Upper lobe of left lung (tissue), 6 donors: ENCODE measurements at regions not wholly inside any gene's neighbourhood (a gene's known extent, or its start where the extent isn't known, plus 50 kb on each side); places are given as distances from the start of the nearest gene placed in this dataset.
A peak's percentile ranks its signal among the peaks of the same experiment; 100 is the strongest.

Experiments used
- ATAC-seq, 2 donors: fragments of 200-7000 bp; cut with Tn5 transposase; one replicate each; pipeline ENCODE4 v1.9.1; 2022; ENCODE audit warnings: mild to moderate bottlenecking in 2 of 2, moderate library complexity in 2 of 2; ENCODE audit not compliant: low FRiP score in 2 of 2
- DNase-seq, 2 donors: peaks; one replicate each; pipeline ENCODE4 v3.0.0-alpha.2; 2019 to 2020
- H3K27ac ChIP-seq, 4 donors: fragments of 200-600 bp; sonication (generic); one replicate each; pipeline ENCODE4 v1.5.1; 2016 to 2019
- H3K27me3 ChIP-seq, 4 donors: fragments of 200-600 bp; sonication (generic); one replicate each; pipeline ENCODE4 v1.5.1; 2017 to 2019
- H3K36me3 ChIP-seq, 4 donors: fragments of 200-600 bp; sonication (generic); one replicate each; pipeline ENCODE4 v1.5.1; 2016 to 2019
- H3K4me1 ChIP-seq, 4 donors: fragments of 200-600 bp; sonication (generic); one replicate each; pipeline ENCODE4 v1.5.1; 2018 to 2019
- H3K4me3 ChIP-seq, 4 donors: fragments of 200-600 bp; sonication (generic); one replicate each; pipeline ENCODE4 v1.5.1; 2017 to 2019; ENCODE audit warnings: mild to moderate bottlenecking in 2 of 4, moderate library complexity in 1 of 4
- H3K9me3 ChIP-seq, 4 donors: fragments of 200-600 bp; sonication (generic); one replicate each; pipeline ENCODE4 v1.5.1; 2018 to 2019
- CTCF ChIP-seq, 6 experiments: fragments of 450-650 bp in 4 of 6; fragments of 200-600 bp in 2 of 6; sonication (generic) in 2 of 6; IDR thresholded peaks; one replicate each; pipeline ENCODE4 v1.5.1; 2016 to 2019; ENCODE audit warnings: antibody characterized with exemption in 6 of 6
- EP300 ChIP-seq, 4 donors: sonication (generic); formaldehyde crosslinking; IDR thresholded peaks; one replicate each; pipeline ENCODE4 v1.5.1; 2017; ENCODE audit warnings: antibody characterized with exemption in 4 of 4, control low read depth in 2 of 4
- POLR2A ChIP-seq, 4 donors: fragments of 450-650 bp; IDR thresholded peaks; one replicate each; pipeline ENCODE4 v1.5.1; 2016 to 2017; ENCODE audit warnings: antibody characterized with exemption in 4 of 4, mild to moderate bottlenecking in 2 of 4
- POLR2AphosphoS5 ChIP-seq, 2 donors: sonication (generic); formaldehyde crosslinking; IDR thresholded peaks; one replicate each; pipeline ENCODE4 v1.5.1; 2017; ENCODE audit warnings: antibody characterized with exemption in 2 of 2
- WGBS, 2 donors: methylation state at CpG; one replicate each; pipeline ENCODE4 v1.1.5; 2017 to 2018; 5-methylcytosine and 5-hydroxymethylcytosine counted together
- donor health status: DM: no; HTN: no; CAD: no; lungs with moderate emphysema.
- donor health status: DM: no; HTN: yes; CAD: no; lungs with severe emphysema.

- no peak overlapping the region for H3K27ac ChIP-seq
- WGBS, 2 donors = 64 to 73% methylated on average over 3 of the region's 3 CpGs
- no peaks in the 10 kb centered on the region for H3K4me1 ChIP-seq
- TF ChIP-seq CTCF (IDR thresholded peaks at IDR 0.05) (no peak), POLR2AphosphoS5 (IDR thresholded peaks at IDR 0.05) (no peak), POLR2A (IDR thresholded peaks at IDR 0.05) (no peak), EP300 (IDR thresholded peaks at IDR 0.05) (no peak)
- H3K36me3 ChIP-seq = no peaks in the 10 kb centered on the region
- ATAC-seq (no peak), DNase-seq (no peak)
- no peaks in the 10 kb centered on the region for H3K9me3 ChIP-seq
- no peak overlapping the region for H3K4me3 ChIP-seq
- H3K27me3 ChIP-seq = no peaks in the 10 kb centered on the region
Observed at GRCh38 chr2:36069074-36069473, 286.5 kb upstream of the CRIM1 start.

- TF ChIP-seq CTCF (IDR thresholded peaks at IDR 0.05) (no peak), POLR2A (IDR thresholded peaks at IDR 0.05) (no peak), POLR2AphosphoS5 (IDR thresholded peaks at IDR 0.05) (no peak), EP300 (IDR thresholded peaks at IDR 0.05) (no peak)
- Histone ChIP-seq H3K4me1 (no peaks in the 10 kb centered on the region), H3K4me3 (no peak overlapping the region), H3K27ac (no peak overlapping the region), H3K9me3 (no peaks in the 10 kb centered on the region), H3K36me3 (no peaks in the 10 kb centered on the region), H3K27me3 (no peaks in the 10 kb centered on the region)
- no peak for ATAC-seq
- DNase-seq = no peak
Observed at GRCh38 chr2:36068086-36068485, 287.5 kb upstream of the CRIM1 start.

GRCh38 chr2:36060133-36060532, 295.4 kb upstream of the CRIM1 start:
- no peak for DNase-seq
- no peak overlapping the region for H3K27ac ChIP-seq
- no peaks in the 10 kb centered on the region for H3K27me3 ChIP-seq
- no peak overlapping the region for H3K4me3 ChIP-seq
- ATAC-seq = no peak
- H3K4me1 ChIP-seq = peaks cover 0 to 5% (median 0%) of the 10 kb centered on the region in 4 donors
- H3K9me3 ChIP-seq = no peaks in the 10 kb centered on the region
- H3K36me3 ChIP-seq = no peaks in the 10 kb centered on the region
- no peak for TF ChIP-seq EP300 (IDR thresholded peaks at IDR 0.05)
- TF ChIP-seq CTCF (IDR thresholded peaks at IDR 0.05) = no peak
- no peak for TF ChIP-seq POLR2A (IDR thresholded peaks at IDR 0.05)
- no peak for TF ChIP-seq POLR2AphosphoS5 (IDR thresholded peaks at IDR 0.05)
- WGBS, 2 donors = 64 to 69% methylated on average over 4 of the region's 4 CpGs

GRCh38 chr2:36059691-36060090, 295.9 kb upstream of the CRIM1 start:
- no peaks in the 10 kb centered on the region for H3K27me3 ChIP-seq
- peaks cover 0 to 5% (median 0%) of the 10 kb centered on the region in 4 donors for H3K4me1 ChIP-seq
- peak in 1 of 2 donors; percentile 72 for ATAC-seq
- DNase-seq = no peak
- TF ChIP-seq EP300 (IDR thresholded peaks at IDR 0.05) (no peak), POLR2A (IDR thresholded peaks at IDR 0.05) (no peak), CTCF (IDR thresholded peaks at IDR 0.05) (no peak), POLR2AphosphoS5 (IDR thresholded peaks at IDR 0.05) (no peak)
- H3K36me3 ChIP-seq = no peaks in the 10 kb centered on the region
- H3K4me3 ChIP-seq = no peak overlapping the region
- H3K9me3 ChIP-seq = no peaks in the 10 kb centered on the region
- H3K27ac ChIP-seq = no peak overlapping the region

- H3K4me3 ChIP-seq = no peak overlapping the region
- DNase-seq = peak in 1 of 2 donors; percentile 25
- 46 to 53% methylated on average over 2 of the region's 2 CpGs for WGBS, 2 donors
- no peaks in the 10 kb centered on the region for H3K9me3 ChIP-seq
- H3K27ac ChIP-seq = no peak overlapping the region
- no peak for TF ChIP-seq EP300 (IDR thresholded peaks at IDR 0.05)
- TF ChIP-seq POLR2A (IDR thresholded peaks at IDR 0.05) = no peak
- TF ChIP-seq POLR2AphosphoS5 (IDR thresholded peaks at IDR 0.05) = no peak
- TF ChIP-seq CTCF (IDR thresholded peaks at IDR 0.05) = no peak
- no peaks in the 10 kb centered on the region for H3K27me3 ChIP-seq
- peak in 1 of 2 donors; percentile 83 for ATAC-seq
- H3K4me1 ChIP-seq = peaks cover 0 to 5% (median 0%) of the 10 kb centered on the region in 4 donors
- H3K36me3 ChIP-seq = no peaks in the 10 kb centered on the region
Observed at GRCh38 chr2:36058953-36059352, 296.6 kb upstream of the CRIM1 start.
